Stimulated activated naive CD8-positive, alpha-beta T cell treated with anti-CD3 and anti-CD28 coated beads, Interleukin-15, amount 100 ng/mL, for 72 hours (primary cell): ENCODE measurements at regions not wholly inside any gene's neighbourhood (a gene's known extent, or its start where the extent isn't known, plus 50 kb on each side); places are given as distances from the start of the nearest gene placed in this dataset.
"Not testable (repeated sequence)": the region's sequence is repeated elsewhere in the genome, so short reads cannot be mapped to it uniquely, and the experiment has no call there.

Source experiments
- ATAC-seq: fragments of 150-1000 bp; cut with Tn5 transposase; 2 replicates; pipeline ENCODE4 v1.10.0; 2021; ENCODE audit warnings: mild to moderate bottlenecking, moderate library complexity
- DNase-seq, 2 donors: peaks; one replicate each; pipeline ENCODE4 v3.0.0; 2021 to 2022
- H3K27ac Mint-ChIP-seq, 2 donors: one replicate each; pipeline ENCODE4 v1.8.0; 2022; ENCODE audit warnings: mild to moderate bottlenecking in 2 of 2, mixed read lengths in 2 of 2, moderate library complexity in 2 of 2
- H3K27me3 Mint-ChIP-seq: one replicate; pipeline ENCODE4 v1.8.0; 2022; ENCODE audit warnings: mixed read lengths
- H3K4me1 Mint-ChIP-seq: one replicate; pipeline ENCODE4 v1.8.0; 2022; ENCODE audit warnings: mild to moderate bottlenecking, mixed read lengths
- H3K4me3 Mint-ChIP-seq, 2 donors: one replicate each; pipeline ENCODE4 v1.8.0; 2022; ENCODE audit warnings: mild to moderate bottlenecking in 2 of 2, mixed read lengths in 2 of 2, moderate library complexity in 1 of 2
- H3K9me3 Mint-ChIP-seq, 2 donors: one replicate each; pipeline ENCODE4 v1.8.0; 2022; ENCODE audit warnings: mixed read lengths in 2 of 2

GRCh38 chr15:95615436-95615835 lies 715.1 kb upstream of the NR2F2 start:
- H3K27me3 Mint-ChIP-seq, result no peaks in the 10 kb centered on the region
- no peak for ATAC-seq
- peaks cover 2 to 5% of the 10 kb centered on the region in 2 donors for H3K9me3 Mint-ChIP-seq
- H3K4me1 Mint-ChIP-seq, result peaks cover 3% of the 10 kb centered on the region
- DNase-seq, result no peak
- no peak overlapping the region for H3K4me3 Mint-ChIP-seq
- H3K27ac Mint-ChIP-seq, result no peak overlapping the region

- DNase-seq (no peak), ATAC-seq (no peak)
- Mint-ChIP-seq H3K4me1 (peaks cover 12% of the 10 kb centered on the region), H3K27ac (no peak overlapping the region), H3K4me3 (no peak overlapping the region), H3K27me3 (no peaks in the 10 kb centered on the region), H3K9me3 (peaks cover 6 to 8% of the 10 kb centered on the region in 2 donors)
These were observed 714.2 kb upstream of the NR2F2 start for GRCh38 chr15:95616306-95616705.

GRCh38 chr15:95620934-95621579 lies 709.4 kb upstream of the NR2F2 start:
- DNase-seq, result peak in 1 of 2 donors; percentile 17
- H3K4me3 Mint-ChIP-seq, result peak overlapping the region in 1 of 2 donors; percentile 40
- H3K27ac Mint-ChIP-seq, result peak overlapping the region; percentile 19 to 85
- H3K4me1 Mint-ChIP-seq, result peaks cover 13% of the 10 kb centered on the region
- H3K9me3 Mint-ChIP-seq, result peaks cover 25% of the 10 kb centered on the region in 2 donors
- ATAC-seq, result peak; percentile 94
- H3K27me3 Mint-ChIP-seq, result no peaks in the 10 kb centered on the region

- no peak overlapping the region for H3K4me3 Mint-ChIP-seq
- peak overlapping the region in 1 of 2 donors; percentile 54 for H3K27ac Mint-ChIP-seq
- H3K4me1 Mint-ChIP-seq, result peaks cover 13% of the 10 kb centered on the region
- peaks cover 25% of the 10 kb centered on the region in 2 donors for H3K9me3 Mint-ChIP-seq
- ATAC-seq (no peak), DNase-seq (no peak)
- peaks cover 13% of the 10 kb centered on the region for H3K27me3 Mint-ChIP-seq
These were observed 707.7 kb upstream of the NR2F2 start for GRCh38 chr15:95622843-95623242.

GRCh38 chr15:95624100-95624499 lies 706.4 kb upstream of the NR2F2 start:
- DNase-seq (no peak), ATAC-seq (no peak)
- no peak overlapping the region for H3K27ac Mint-ChIP-seq
- H3K4me3 Mint-ChIP-seq, result no peak overlapping the region
- peaks cover 13% of the 10 kb centered on the region for H3K4me1 Mint-ChIP-seq
- H3K27me3 Mint-ChIP-seq, result peaks cover 25% of the 10 kb centered on the region
- H3K9me3 Mint-ChIP-seq, result peaks cover 25% of the 10 kb centered on the region in 2 donors

GRCh38 chr15:95624616-95625361 lies 705.7 kb upstream of the NR2F2 start:
- H3K27me3 Mint-ChIP-seq, result peaks cover 32% of the 10 kb centered on the region
- no peak for DNase-seq
- no peak for ATAC-seq
- no peak overlapping the region for H3K4me3 Mint-ChIP-seq
- peaks cover 25% of the 10 kb centered on the region in 2 donors for H3K9me3 Mint-ChIP-seq
- peaks cover 13% of the 10 kb centered on the region for H3K4me1 Mint-ChIP-seq
- no peak overlapping the region for H3K27ac Mint-ChIP-seq

GRCh38 chr15:95626501-95627361 lies 703.8 kb upstream of the NR2F2 start:
- ATAC-seq (no peak), DNase-seq (no peak)
- no peak overlapping the region for H3K27ac Mint-ChIP-seq
- H3K4me1 Mint-ChIP-seq, result no peaks in the 10 kb centered on the region
- H3K27me3 Mint-ChIP-seq, result peaks cover 36% of the 10 kb centered on the region
- peaks cover 17 to 22% of the 10 kb centered on the region in 2 donors for H3K9me3 Mint-ChIP-seq
- H3K4me3 Mint-ChIP-seq, result no peak overlapping the region

- peaks cover 41% of the 10 kb centered on the region for H3K27me3 Mint-ChIP-seq
- no peak overlapping the region for H3K4me3 Mint-ChIP-seq
These were observed 700.9 kb upstream of the NR2F2 start for GRCh38 chr15:95629503-95630168.

GRCh38 chr15:95630683-95631082 lies 699.8 kb upstream of the NR2F2 start:
- Mint-ChIP-seq H3K27me3 (peaks cover 42% of the 10 kb centered on the region), H3K4me3 (no peak overlapping the region), H3K4me1 (no peaks in the 10 kb centered on the region), H3K9me3 (peaks cover 0 to 4% of the 10 kb centered on the region in 2 donors), H3K27ac (no peak overlapping the region)
- DNase-seq (no peak), ATAC-seq (no peak)

More at GRCh38 chr15:95629503-95630168, 700.9 kb upstream of the NR2F2 start:
- no peak overlapping the region for H3K27ac Mint-ChIP-seq
- peaks cover 0 to 4% of the 10 kb centered on the region in 2 donors for H3K9me3 Mint-ChIP-seq
- DNase-seq, result no peak
- H3K4me1 Mint-ChIP-seq, result no peaks in the 10 kb centered on the region
- ATAC-seq, result no peak

- Mint-ChIP-seq H3K4me3 (no peak overlapping the region), H3K27me3 (peaks cover 6% of the 10 kb centered on the region), H3K9me3 (peaks cover 0 to 1% of the 10 kb centered on the region in 2 donors), H3K4me1 (no peaks in the 10 kb centered on the region), H3K27ac (no peak overlapping the region)
- no peak for DNase-seq
- no peak for ATAC-seq
These were observed 694.8 kb upstream of the NR2F2 start for GRCh38 chr15:95635666-95636065.

GRCh38 chr15:95636107-95636506 lies 694.4 kb upstream of the NR2F2 start:
- H3K4me3 Mint-ChIP-seq, result no peak overlapping the region
- H3K27me3 Mint-ChIP-seq, result peaks cover 6% of the 10 kb centered on the region
- DNase-seq, result no peak
- H3K9me3 Mint-ChIP-seq, result no peaks in the 10 kb centered on the region
- no peak overlapping the region for H3K27ac Mint-ChIP-seq
- no peak for ATAC-seq
- H3K4me1 Mint-ChIP-seq, result no peaks in the 10 kb centered on the region

- not testable (repeated sequence) for H3K27ac Mint-ChIP-seq, H3K27me3 Mint-ChIP-seq, H3K9me3 Mint-ChIP-seq
These were observed 693.3 kb upstream of the NR2F2 start for GRCh38 chr15:95637234-95637633.

GRCh38 chr15:95639208-95639607 lies 691.3 kb upstream of the NR2F2 start:
- peaks cover 5% of the 10 kb centered on the region for H3K27me3 Mint-ChIP-seq
- no peak overlapping the region for H3K4me3 Mint-ChIP-seq
- ATAC-seq (no peak), DNase-seq (no peak)
- H3K27ac Mint-ChIP-seq, result no peak overlapping the region
- no peaks in the 10 kb centered on the region for H3K4me1 Mint-ChIP-seq
- H3K9me3 Mint-ChIP-seq, result no peaks in the 10 kb centered on the region

More at GRCh38 chr15:95637234-95637633, 693.3 kb upstream of the NR2F2 start:
- not testable (repeated sequence) for H3K4me3 Mint-ChIP-seq, ATAC-seq, H3K4me1 Mint-ChIP-seq, DNase-seq

- H3K9me3 Mint-ChIP-seq, result no peaks in the 10 kb centered on the region
- H3K4me1 Mint-ChIP-seq, result no peaks in the 10 kb centered on the region
- peaks cover 16% of the 10 kb centered on the region for H3K27me3 Mint-ChIP-seq
- no peak overlapping the region for H3K27ac Mint-ChIP-seq
- no peak for DNase-seq
- H3K4me3 Mint-ChIP-seq, result no peak overlapping the region
- no peak for ATAC-seq
These were observed 686.2 kb upstream of the NR2F2 start for GRCh38 chr15:95644100-95644875.
